ENCODE measurements at regions not wholly inside any gene's neighbourhood (a gene's known extent, or its start where the extent isn't known, plus 50 kb on each side); places are given as distances from the start of the nearest gene placed in this dataset.

- TF ChIP-seq POLR2A (IDR thresholded peaks at IDR 0.05), result no peak
- no peak for TF ChIP-seq CTCF (IDR thresholded peaks at IDR 0.05)
- Histone ChIP-seq H3K36me3 (no peaks in the 10 kb centered on the region), H3K9me3 (no peaks in the 10 kb centered on the region), H3K4me3 (replicated peaks in 1 of 3) (no peak overlapping the region), H3K4me1 (peaks cover 0 to 7% of the 10 kb centered on the region in 2 donors), H3K27me3 (no peaks in the 10 kb centered on the region), H3K27ac (no peak overlapping the region)
- intact Hi-C loops (cut with DNase I), result no loop called here
- 89 to 92% methylated on average over 1 of the region's 1 CpG for WGBS, 2 donors
- DNase-seq, result no peak
Measured at GRCh38 chr13:85191996-85192718, 607.1 kb downstream of the SLITRK6 start.

- Histone ChIP-seq H3K4me1 (no peaks in the 10 kb centered on the region), H3K36me3 (no peaks in the 10 kb centered on the region), H3K4me3 (replicated peaks in 1 of 3) (no peak overlapping the region), H3K27me3 (no peaks in the 10 kb centered on the region), H3K27ac (no peak overlapping the region), H3K9me3 (no peaks in the 10 kb centered on the region)
- intact Hi-C loops (cut with DNase I), result no loop called here
- 89 to 91% methylated on average over 2 of the region's 2 CpGs for WGBS, 2 donors
- no peak for DNase-seq
- TF ChIP-seq POLR2A (IDR thresholded peaks at IDR 0.05) (no peak), CTCF (IDR thresholded peaks at IDR 0.05) (no peak)
Measured at GRCh38 chr13:85186356-85187045, 612.7 kb downstream of the SLITRK6 start.

- no peaks in the 10 kb centered on the region for H3K4me1 ChIP-seq
- no peak for DNase-seq
- H3K9me3 ChIP-seq, result no peaks in the 10 kb centered on the region
- no peaks in the 10 kb centered on the region for H3K36me3 ChIP-seq
- intact Hi-C loops (cut with DNase I), result no loop called here
- 94% methylated on average over 1 of the region's 1 CpG for WGBS, 2 donors
- H3K4me3 ChIP-seq (replicated peaks in 1 of 3), result no peak overlapping the region
- H3K27me3 ChIP-seq, result no peaks in the 10 kb centered on the region
- TF ChIP-seq POLR2A (IDR thresholded peaks at IDR 0.05), result no peak
- no peak for TF ChIP-seq CTCF (IDR thresholded peaks at IDR 0.05)
- H3K27ac ChIP-seq, result no peak overlapping the region
Measured at GRCh38 chr13:85174291-85174690, 624.9 kb downstream of the SLITRK6 start.

GRCh38 chr13:85170372-85170771, 628.8 kb downstream of the SLITRK6 start:
- H3K9me3 ChIP-seq, result no peaks in the 10 kb centered on the region
- H3K27me3 ChIP-seq, result no peaks in the 10 kb centered on the region
- intact Hi-C loops (cut with DNase I), result no loop called here
- H3K36me3 ChIP-seq, result no peaks in the 10 kb centered on the region
- no peak for TF ChIP-seq CTCF (IDR thresholded peaks at IDR 0.05)
- TF ChIP-seq POLR2A (IDR thresholded peaks at IDR 0.05), result no peak
- H3K4me1 ChIP-seq, result no peaks in the 10 kb centered on the region
- H3K27ac ChIP-seq, result no peak overlapping the region
- no peak overlapping the region for H3K4me3 ChIP-seq (replicated peaks in 1 of 3)
- DNase-seq, result no peak
- 39% methylated on average over 1 of the region's 1 CpG for WGBS, 2 donors

- Histone ChIP-seq H3K27me3 (no peaks in the 10 kb centered on the region), H3K9me3 (no peaks in the 10 kb centered on the region), H3K27ac (no peak overlapping the region), H3K4me1 (no peaks in the 10 kb centered on the region), H3K36me3 (no peaks in the 10 kb centered on the region), H3K4me3 (replicated peaks in 1 of 3) (no peak overlapping the region)
- no peak for DNase-seq
- intact Hi-C loops (cut with DNase I), result no loop called here
- TF ChIP-seq CTCF (IDR thresholded peaks at IDR 0.05) (no peak), POLR2A (IDR thresholded peaks at IDR 0.05) (no peak)
- 63 to 66% methylated on average over 1 of the region's 1 CpG for WGBS, 2 donors
Measured at GRCh38 chr13:85166891-85167290, 632.3 kb downstream of the SLITRK6 start.
